ENCODE measurements at regions not wholly inside any gene's neighbourhood (a gene's known extent, or its start where the extent isn't known, plus 50 kb on each side); places are given as distances from the start of the nearest gene placed in this dataset.
"Not testable (repeated sequence)": the region's sequence is repeated elsewhere in the genome, so short reads cannot be mapped to it uniquely, and the experiment has no call there.

DNA sequence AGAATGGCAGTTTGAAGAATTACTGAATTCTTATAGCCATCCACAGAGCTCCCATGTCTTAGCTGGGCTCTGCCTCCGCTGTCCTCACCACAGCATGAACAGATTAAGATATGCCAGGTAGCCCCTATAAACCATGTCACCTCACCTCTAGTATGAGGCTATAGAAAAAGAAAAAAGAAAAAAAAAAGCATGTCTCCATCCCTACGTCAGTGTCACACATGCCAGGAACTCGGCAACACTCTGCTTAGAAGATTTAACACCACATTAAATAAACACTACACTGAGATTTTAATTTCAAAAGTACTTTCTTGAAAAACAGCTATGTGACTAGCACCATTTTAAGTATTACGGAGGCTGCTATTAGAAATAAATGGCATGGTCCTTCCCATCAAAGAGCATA lies 149.4 kb downstream of the CAPZA3 start:
- peaks cover 8% of the 10 kb centered on the region for H3K9me3 Mint-ChIP-seq
- CTCF ChIA-PET = interaction anchor here (0.7 kb wide), 1 partner anchor 139 kb away, joined by 4 read pairs; no protein-coding TSS in a partner anchor
- no peaks in the 10 kb centered on the region for H3K36me3 Mint-ChIP-seq
- no peak overlapping the region for H3K27ac Mint-ChIP-seq
- no peak for DNase-seq
- POLR2A ChIA-PET = no interaction called here
- H3K27me3 Mint-ChIP-seq = peaks cover 5% of the 10 kb centered on the region
- intact Hi-C loops (cut with micrococcal nuclease) = no loop called here
- no peak overlapping the region for H3K4me3 Mint-ChIP-seq
- H3K4me1 Mint-ChIP-seq (ENCODE audit: low read depth) = no peaks in the 10 kb centered on the region

DNA sequence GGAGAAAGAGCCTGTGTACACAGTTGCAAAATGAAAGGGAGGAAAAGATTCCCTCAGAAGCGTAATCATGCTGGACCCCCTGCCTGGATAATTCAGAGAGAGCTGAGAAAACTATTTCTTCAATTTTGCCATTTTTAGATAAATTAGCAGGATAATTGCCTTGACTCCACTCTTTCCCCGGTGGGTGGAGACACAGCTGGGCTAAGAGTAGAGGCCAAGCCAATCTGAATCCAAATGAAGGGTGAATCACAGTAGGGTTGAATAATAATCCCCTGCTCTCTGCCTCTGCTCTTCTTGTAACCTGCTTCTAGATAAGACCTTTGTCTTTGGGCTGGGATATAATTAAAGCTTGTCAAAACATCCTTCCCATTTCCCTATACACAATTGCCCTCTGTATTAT lies 150.1 kb downstream of the CAPZA3 start:
- Mint-ChIP-seq H3K9me3 (peaks cover 8% of the 10 kb centered on the region), H3K27me3 (peaks cover 2% of the 10 kb centered on the region), H3K4me1 (ENCODE audit: low read depth) (no peaks in the 10 kb centered on the region), H3K36me3 (no peaks in the 10 kb centered on the region), H3K4me3 (no peak overlapping the region), H3K27ac (no peak overlapping the region)
- no peak for DNase-seq
- CTCF ChIA-PET = interaction anchor here (0.7 kb wide), 1 partner anchor 139 kb away, joined by 4 read pairs; no protein-coding TSS in a partner anchor
- intact Hi-C loops (cut with micrococcal nuclease) = no loop called here
- POLR2A ChIA-PET = no interaction called here

DNA sequence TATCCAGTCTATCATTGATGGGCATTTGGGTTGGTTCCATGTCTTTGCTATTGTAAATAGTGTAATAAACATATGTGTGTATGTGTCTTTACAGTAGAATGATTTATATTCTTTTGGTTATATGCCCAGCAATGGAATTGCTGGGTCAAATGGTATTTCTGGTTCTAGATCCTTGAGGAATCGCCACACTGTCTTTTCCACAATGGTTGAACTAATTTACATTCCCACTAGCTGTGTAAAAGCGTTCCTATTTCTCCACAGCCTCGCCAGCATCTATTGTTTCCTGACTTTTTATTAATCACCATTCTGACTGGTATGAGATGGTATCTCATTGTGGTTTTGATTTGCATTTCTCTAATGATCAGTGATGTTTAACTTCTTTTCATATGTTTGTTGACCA lies 152.7 kb downstream of the CAPZA3 start:
- H3K4me3 Mint-ChIP-seq; H3K9me3 Mint-ChIP-seq; H3K36me3 Mint-ChIP-seq; intact Hi-C loops (cut with micrococcal nuclease); H3K4me1 Mint-ChIP-seq (ENCODE audit: low read depth); DNase-seq; H3K27me3 Mint-ChIP-seq; CTCF ChIA-PET; H3K27ac Mint-ChIP-seq; POLR2A ChIA-PET: not testable (repeated sequence)

DNA sequence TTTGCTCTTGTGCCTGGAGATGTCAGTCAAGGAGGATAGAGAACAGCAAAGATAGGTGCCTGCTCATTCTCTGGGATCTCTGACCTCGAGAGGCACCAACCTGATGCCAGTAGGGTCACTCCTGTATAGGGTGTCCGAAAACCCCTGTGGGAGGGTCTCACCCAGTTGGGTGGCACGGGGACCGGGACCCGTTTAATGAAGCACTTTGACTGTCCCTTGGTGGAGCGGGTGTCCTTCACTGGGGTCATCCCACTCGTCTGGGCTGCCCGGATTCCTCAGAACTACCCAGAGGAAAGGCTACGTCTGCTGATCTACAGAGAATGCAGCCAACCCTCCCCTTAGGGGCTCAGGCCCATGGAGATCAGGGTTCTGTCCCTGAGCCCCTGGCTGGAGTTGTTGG lies 157.6 kb downstream of the CAPZA3 start:
- DNase-seq = no peak
- CTCF ChIA-PET = no interaction called here
- intact Hi-C loops (cut with micrococcal nuclease) = no loop called here
- H3K36me3 Mint-ChIP-seq = no peaks in the 10 kb centered on the region
- H3K27ac Mint-ChIP-seq = no peak overlapping the region
- POLR2A ChIA-PET = no interaction called here
- H3K4me3 Mint-ChIP-seq = no peak overlapping the region
- peaks cover 8% of the 10 kb centered on the region for H3K9me3 Mint-ChIP-seq
- H3K27me3 Mint-ChIP-seq = peaks cover 3% of the 10 kb centered on the region
- H3K4me1 Mint-ChIP-seq (ENCODE audit: low read depth) = no peaks in the 10 kb centered on the region

DNA sequence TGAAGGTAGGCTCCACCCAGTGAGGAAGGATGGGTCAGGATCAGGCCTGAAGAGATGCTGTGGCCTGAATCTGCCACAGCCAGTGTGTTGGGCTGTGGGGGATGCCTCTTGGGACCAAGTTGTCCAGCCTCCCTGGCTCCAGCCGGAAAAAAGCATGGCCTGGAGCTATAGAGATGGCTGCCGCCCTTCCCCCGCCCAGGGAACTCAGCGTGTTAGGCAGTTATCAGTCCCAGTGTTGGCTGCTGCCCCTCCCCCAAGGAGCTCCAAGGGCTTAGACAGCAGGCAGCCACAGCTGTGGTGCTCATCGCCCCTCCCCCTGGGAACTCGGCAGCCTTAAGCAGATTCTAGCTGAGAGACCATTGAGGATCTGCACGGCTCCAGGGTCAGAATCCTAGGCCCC lies 158.0 kb downstream of the CAPZA3 start:
- no peak overlapping the region for H3K27ac Mint-ChIP-seq
- peaks cover 8% of the 10 kb centered on the region for H3K9me3 Mint-ChIP-seq
- H3K4me3 Mint-ChIP-seq = no peak overlapping the region
- DNase-seq = no peak
- intact Hi-C loops (cut with micrococcal nuclease) = no loop called here
- ChIA-PET POLR2A (no interaction called here), CTCF (no interaction called here)
- peaks cover 3% of the 10 kb centered on the region for H3K27me3 Mint-ChIP-seq
- H3K36me3 Mint-ChIP-seq = no peaks in the 10 kb centered on the region
- H3K4me1 Mint-ChIP-seq (ENCODE audit: low read depth) = no peaks in the 10 kb centered on the region

DNA sequence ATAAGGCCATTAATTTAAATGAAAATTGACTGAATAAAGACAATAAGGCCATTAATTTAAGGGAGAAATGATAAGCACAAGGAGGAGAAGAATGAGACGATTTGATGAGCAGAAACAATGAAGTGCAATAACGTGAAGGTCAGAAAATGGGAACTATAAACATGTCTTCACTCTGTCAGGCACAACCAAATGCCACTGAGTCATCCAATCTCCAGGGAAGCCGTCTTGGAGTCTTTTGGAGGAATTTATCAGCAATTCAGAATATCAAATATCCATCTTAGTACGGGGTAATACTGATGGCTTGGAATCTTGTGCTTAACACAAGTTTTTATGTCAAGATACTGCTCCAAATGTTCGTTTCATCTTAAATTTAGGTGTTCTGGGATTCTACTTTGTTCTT lies 159.9 kb downstream of the CAPZA3 start:
- H3K27me3 Mint-ChIP-seq = peaks cover 3% of the 10 kb centered on the region
- intact Hi-C loops (cut with micrococcal nuclease) = no loop called here
- CTCF ChIA-PET = no interaction called here
- no peak overlapping the region for H3K4me3 Mint-ChIP-seq
- H3K27ac Mint-ChIP-seq = no peak overlapping the region
- POLR2A ChIA-PET = no interaction called here
- H3K36me3 Mint-ChIP-seq = no peaks in the 10 kb centered on the region
- DNase-seq = no peak
- no peaks in the 10 kb centered on the region for H3K4me1 Mint-ChIP-seq (ENCODE audit: low read depth)
- peaks cover 2% of the 10 kb centered on the region for H3K9me3 Mint-ChIP-seq

DNA sequence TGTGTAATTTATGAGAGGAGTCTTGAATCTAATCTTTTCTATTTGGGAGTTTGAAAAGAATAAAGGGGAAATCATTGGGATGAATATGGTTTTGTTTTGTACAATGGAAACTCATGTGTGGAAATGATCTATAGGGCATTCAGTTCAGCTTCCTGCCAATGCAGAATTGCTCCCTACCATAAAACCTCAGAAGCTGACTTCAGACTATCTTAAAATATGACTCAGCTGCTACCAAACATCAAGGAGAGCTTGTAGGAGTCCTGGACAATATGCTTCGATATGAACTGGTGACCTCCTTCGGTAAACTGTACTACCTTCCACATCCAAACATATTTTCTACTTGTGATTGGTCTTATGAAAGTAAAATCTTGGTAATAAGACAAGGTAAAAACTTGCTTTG lies 160.6 kb downstream of the CAPZA3 start:
- intact Hi-C loops (cut with micrococcal nuclease) = no loop called here
- POLR2A ChIA-PET = no interaction called here

DNA sequence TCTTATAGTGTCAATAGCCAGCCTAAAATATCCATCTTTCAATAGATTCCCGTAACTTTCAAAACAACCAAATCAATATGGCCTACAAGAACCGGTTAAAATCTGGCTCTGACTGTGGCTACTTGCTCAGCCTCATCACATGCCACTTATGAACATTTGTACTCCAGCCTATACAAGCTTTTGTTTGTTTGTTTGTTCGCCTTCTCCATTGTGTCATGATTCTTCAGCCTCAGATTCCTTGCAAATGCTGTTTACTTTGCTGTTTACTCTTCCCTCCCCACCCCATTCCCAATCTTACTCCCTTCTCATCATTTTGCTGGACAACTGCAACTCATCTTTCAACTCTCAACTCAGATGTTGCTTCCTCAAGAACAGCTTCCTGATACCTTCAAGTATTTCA lies 161.2 kb downstream of the CAPZA3 start:
- Mint-ChIP-seq H3K9me3 (peaks cover 2% of the 10 kb centered on the region), H3K27ac (no peak overlapping the region), H3K4me1 (ENCODE audit: low read depth) (no peaks in the 10 kb centered on the region), H3K27me3 (peaks cover 3% of the 10 kb centered on the region), H3K36me3 (no peaks in the 10 kb centered on the region), H3K4me3 (no peak overlapping the region)
- intact Hi-C loops (cut with micrococcal nuclease) = no loop called here
- CTCF ChIA-PET = no interaction called here
- DNase-seq = no peak
- POLR2A ChIA-PET = no interaction called here

More for the DNA sequence above, 160.6 kb downstream of the CAPZA3 start:
- CTCF ChIA-PET = no interaction called here
- Mint-ChIP-seq H3K4me3 (no peak overlapping the region), H3K27me3 (peaks cover 3% of the 10 kb centered on the region), H3K9me3 (peaks cover 2% of the 10 kb centered on the region), H3K4me1 (ENCODE audit: low read depth) (no peaks in the 10 kb centered on the region), H3K27ac (no peak overlapping the region), H3K36me3 (no peaks in the 10 kb centered on the region)
- DNase-seq = no peak

DNA sequence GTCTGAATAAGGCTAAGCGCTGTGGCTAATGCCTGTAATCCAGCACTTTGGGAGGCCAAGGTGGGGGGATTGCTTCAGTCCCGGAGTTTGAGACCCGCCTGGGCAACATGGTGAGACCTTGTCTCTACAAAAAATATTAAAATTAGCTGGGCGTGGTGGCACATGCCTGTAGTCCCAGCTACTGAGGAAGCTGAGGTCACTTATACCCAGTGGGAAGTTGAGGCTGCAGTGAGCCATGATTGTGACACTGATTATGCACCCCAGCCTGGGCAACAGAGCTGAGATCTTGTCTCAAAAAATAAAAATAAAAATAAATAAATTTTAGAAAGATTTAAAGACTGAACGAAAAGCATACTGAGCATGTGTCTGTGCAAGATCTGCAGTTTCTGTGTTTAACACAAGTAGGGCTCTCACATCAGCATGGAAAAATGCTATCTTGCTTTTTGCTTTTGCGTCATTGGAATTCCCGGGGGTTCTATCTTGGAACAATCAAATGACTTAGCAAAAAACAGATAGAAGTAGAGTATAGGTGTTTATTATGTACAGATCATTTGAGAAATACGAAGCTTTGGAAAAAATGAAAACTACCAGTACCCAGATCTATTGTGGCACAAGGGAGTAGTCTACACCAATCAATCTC lies 161.9 kb downstream of the CAPZA3 start:
- CTCF ChIA-PET = no interaction called here
- H3K36me3 Mint-ChIP-seq = no peaks in the 10 kb centered on the region

DNA sequence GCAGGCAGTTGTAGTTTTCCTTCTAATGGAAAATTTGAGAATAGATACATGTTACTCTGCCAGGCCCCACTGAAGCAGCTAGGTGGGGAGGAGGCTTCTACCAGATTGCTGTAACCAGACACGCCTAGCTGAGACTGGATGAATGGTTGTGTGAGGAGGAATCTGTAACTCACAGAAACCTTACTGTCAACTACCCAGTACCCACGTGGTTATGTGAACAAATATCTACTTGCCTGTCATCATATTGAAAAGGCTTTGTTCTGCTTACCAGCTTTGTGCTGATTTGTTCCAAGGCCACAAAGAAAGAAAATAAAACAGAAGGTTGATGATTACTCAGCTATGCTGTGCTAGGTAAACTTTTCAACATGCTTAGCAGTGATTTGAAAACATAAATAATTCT lies 167.2 kb downstream of the CAPZA3 start:
- no peak overlapping the region for H3K4me3 Mint-ChIP-seq
- no peaks in the 10 kb centered on the region for H3K4me1 Mint-ChIP-seq (ENCODE audit: low read depth)
- peaks cover 3% of the 10 kb centered on the region for H3K27me3 Mint-ChIP-seq
- no peaks in the 10 kb centered on the region for H3K36me3 Mint-ChIP-seq
- DNase-seq = no peak
- H3K27ac Mint-ChIP-seq = no peak overlapping the region
- intact Hi-C loops (cut with micrococcal nuclease) = no loop called here
- CTCF ChIA-PET = no interaction called here
- POLR2A ChIA-PET = interaction anchor here (0.6 kb wide), 1 partner anchor 199 kb away, joined by 3 read pairs; no protein-coding TSS in a partner anchor
- peaks cover 2% of the 10 kb centered on the region for H3K9me3 Mint-ChIP-seq

More for the DNA sequence above, 161.9 kb downstream of the CAPZA3 start:
- POLR2A ChIA-PET = no interaction called here
- no peaks in the 10 kb centered on the region for H3K4me1 Mint-ChIP-seq (ENCODE audit: low read depth)
- H3K27me3 Mint-ChIP-seq = peaks cover 3% of the 10 kb centered on the region
- intact Hi-C loops (cut with micrococcal nuclease) = no loop called here
- no peak overlapping the region for H3K4me3 Mint-ChIP-seq
- DNase-seq = no peak
- peaks cover 2% of the 10 kb centered on the region for H3K9me3 Mint-ChIP-seq
- no peak overlapping the region for H3K27ac Mint-ChIP-seq

DNA sequence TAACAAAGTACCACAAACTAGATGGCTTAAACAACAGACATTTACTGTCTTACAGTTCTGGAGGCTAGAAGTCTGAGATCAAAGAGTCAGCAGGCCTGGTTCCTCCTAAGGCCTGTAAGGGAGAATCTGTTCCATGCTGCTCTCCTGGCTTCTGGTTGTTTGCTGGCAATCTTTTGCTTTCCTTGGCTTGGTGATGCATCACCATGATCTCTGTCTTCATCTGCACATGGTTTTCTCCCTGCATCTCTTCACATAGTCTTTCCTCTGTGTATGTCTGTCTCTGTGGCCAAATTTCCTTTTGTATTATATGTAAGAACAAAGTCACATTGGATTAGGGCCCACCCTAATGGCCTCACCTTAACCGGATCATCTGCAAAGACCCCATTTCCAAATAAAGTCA lies 168.5 kb downstream of the CAPZA3 start:
- ChIA-PET POLR2A (no interaction called here), CTCF (no interaction called here)
- Mint-ChIP-seq H3K4me1 (ENCODE audit: low read depth) (no peaks in the 10 kb centered on the region), H3K36me3 (no peaks in the 10 kb centered on the region), H3K27ac (no peak overlapping the region), H3K4me3 (no peak overlapping the region), H3K27me3 (peaks cover 3% of the 10 kb centered on the region), H3K9me3 (peaks cover 4% of the 10 kb centered on the region)
- intact Hi-C loops (cut with micrococcal nuclease) = no loop called here
- no peak for DNase-seq

DNA sequence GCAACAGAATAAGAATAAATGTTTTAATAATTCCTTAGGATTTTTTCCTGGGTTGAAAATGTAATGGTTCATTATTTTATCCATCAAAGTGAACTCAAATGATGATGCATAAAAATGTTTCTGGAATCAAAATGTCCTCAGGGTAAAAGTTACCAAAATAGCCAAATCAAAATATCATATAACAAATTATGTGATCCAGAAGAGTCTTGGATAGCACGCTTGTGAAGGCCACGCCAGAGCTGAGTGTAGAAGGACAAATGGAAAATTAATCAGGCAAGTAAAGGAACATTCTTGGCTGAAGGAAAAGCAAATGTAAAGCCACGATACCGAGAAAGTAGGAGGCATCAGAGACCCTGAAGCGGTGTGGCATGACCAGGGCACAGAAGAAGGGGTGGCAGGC lies 169.2 kb downstream of the CAPZA3 start:
- Mint-ChIP-seq H3K4me1 (ENCODE audit: low read depth) (no peaks in the 10 kb centered on the region), H3K27me3 (peaks cover 3% of the 10 kb centered on the region), H3K36me3 (no peaks in the 10 kb centered on the region), H3K4me3 (no peak overlapping the region), H3K27ac (no peak overlapping the region), H3K9me3 (peaks cover 5% of the 10 kb centered on the region)
- CTCF ChIA-PET = no interaction called here
- intact Hi-C loops (cut with micrococcal nuclease) = no loop called here
- DNase-seq = no peak
- POLR2A ChIA-PET = no interaction called here

DNA sequence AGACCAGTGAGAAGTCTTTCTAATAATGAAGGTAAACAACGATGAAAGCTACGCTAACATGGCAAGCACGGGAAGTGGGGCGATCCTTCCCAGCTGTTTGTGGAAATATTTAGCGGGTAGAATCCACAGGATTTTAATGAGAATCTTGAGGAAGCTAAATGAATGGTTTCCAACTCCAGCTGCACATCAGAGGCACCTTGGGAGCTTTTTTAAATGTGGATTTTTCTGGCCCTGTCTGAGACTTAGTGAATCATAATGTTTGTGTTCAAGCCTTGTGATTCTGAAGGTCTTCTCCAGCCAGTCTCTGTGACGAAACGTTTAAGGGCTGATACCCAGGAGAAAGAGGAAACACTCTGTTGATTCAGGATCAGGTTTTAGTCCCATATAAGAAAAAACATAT lies 169.8 kb downstream of the CAPZA3 start:
- Mint-ChIP-seq H3K27ac (no peak overlapping the region), H3K9me3 (peaks cover 5% of the 10 kb centered on the region), H3K4me1 (ENCODE audit: low read depth) (no peaks in the 10 kb centered on the region), H3K4me3 (no peak overlapping the region), H3K27me3 (peaks cover 4% of the 10 kb centered on the region), H3K36me3 (no peaks in the 10 kb centered on the region)
- no peak for DNase-seq
- intact Hi-C loops (cut with micrococcal nuclease) = no loop called here
- ChIA-PET POLR2A (no interaction called here), CTCF (no interaction called here)
